OCI-LY3 (cell line): ENCODE measurements at regions not wholly inside any gene's neighbourhood (a gene's known extent, or its start where the extent isn't known, plus 50 kb on each side); places are given as distances from the start of the nearest gene placed in this dataset.

Experiments used
- CTCF ChIP-seq: fragments of 200-600, 300-600 bp; sonication (generic); IDR thresholded peaks from 2 replicates; pipeline ENCODE4 v1.5.1; 2014; ENCODE audit warnings: antibody characterized with exemption, low read length, low read depth
- EZH2phosphoT487 ChIP-seq: fragments of 200-600 bp; shearing (Covaris generic); IDR thresholded peaks from 2 replicates; pipeline ENCODE4 v1.6.1; 2018; ENCODE audit warnings: antibody characterized with exemption, mixed run types, low read depth

GRCh38 chr2:211035548-211036185, 479.3 kb downstream of the CPS1 start:
- peak; percentile 82 for TF ChIP-seq CTCF
- TF ChIP-seq EZH2phosphoT487, result no peak
